Stimulated activated CD4-positive, alpha-beta T cell treated with anti-CD3 and anti-CD28 coated beads, Interleukin-15, amount 100 ng/mL, for 48 hours (primary cell): ENCODE measurements at regions not wholly inside any gene's neighbourhood (a gene's known extent, or its start where the extent isn't known, plus 50 kb on each side); places are given as distances from the start of the nearest gene placed in this dataset.

Source experiments
- DNase-seq, 2 donors: peaks; one replicate each; pipeline ENCODE4 v3.0.0-alpha.2; 2020; ENCODE audit warnings: low read depth in 2 of 2

- DNase-seq, result no peak
These were observed 356.0 kb downstream of the SHQ1 start for GRCh38 chr3:72492240-72492639.

GRCh38 chr3:72490688-72491435, 357.4 kb downstream of the SHQ1 start:
- DNase-seq, result no peak

GRCh38 chr3:72489901-72490300, 358.3 kb downstream of the SHQ1 start:
- no peak for DNase-seq

- no peak for DNase-seq
These were observed 359.6 kb downstream of the SHQ1 start for GRCh38 chr3:72488738-72489035.

GRCh38 chr3:72487946-72488737, 360.1 kb downstream of the SHQ1 start:
- no peak for DNase-seq

GRCh38 chr3:72487078-72487765, 361.0 kb downstream of the SHQ1 start:
- DNase-seq, result peak; percentile 49 to 53

- DNase-seq, result no peak
These were observed 362.6 kb downstream of the SHQ1 start for GRCh38 chr3:72485641-72486040.

GRCh38 chr3:72483554-72484104, 364.6 kb downstream of the SHQ1 start:
- DNase-seq, result no peak

- peak; percentile 79 to 84 for DNase-seq
These were observed 365.5 kb downstream of the SHQ1 start for GRCh38 chr3:72482589-72483321.

GRCh38 chr3:72481542-72481941, 366.7 kb downstream of the SHQ1 start:
- no peak for DNase-seq

GRCh38 chr3:72480366-72480765, 367.9 kb downstream of the SHQ1 start:
- DNase-seq, result no peak

GRCh38 chr3:72479651-72480215, 368.5 kb downstream of the SHQ1 start:
- no peak for DNase-seq

- no peak for DNase-seq
These were observed 372.1 kb downstream of the SHQ1 start for GRCh38 chr3:72476139-72476483.

GRCh38 chr3:72475258-72476138, 372.7 kb downstream of the SHQ1 start:
- no peak for DNase-seq

- DNase-seq, result no peak
These were observed 373.5 kb downstream of the SHQ1 start for GRCh38 chr3:72474775-72475174.

- no peak for DNase-seq
These were observed 375.1 kb downstream of the SHQ1 start for GRCh38 chr3:72473156-72473555.

GRCh38 chr3:72470904-72471417, 377.3 kb downstream of the SHQ1 start:
- no peak for DNase-seq

GRCh38 chr3:72465853-72466252, 382.4 kb downstream of the SHQ1 start:
- DNase-seq, result no peak

GRCh38 chr3:72463083-72463482, 385.2 kb downstream of the SHQ1 start:
- no peak for DNase-seq

- no peak for DNase-seq
These were observed 385.6 kb downstream of the SHQ1 start for GRCh38 chr3:72462595-72463011.
